Thoracic aorta (tissue), 2 donors: ENCODE measurements at regions not wholly inside any gene's neighbourhood (a gene's known extent, or its start where the extent isn't known, plus 50 kb on each side); places are given as distances from the start of the nearest gene placed in this dataset.

Experiments used
- ATAC-seq: fragments of 150-250 bp; one replicate; pipeline ENCODE4 v1.8.0; 2017; ENCODE audit warnings: low read depth; ENCODE audit not compliant: insufficient number of reproducible peaks, low FRiP score
- DNase-seq: peaks from one replicate; pipeline ENCODE4 v3.0.0-alpha.2; 2020; ENCODE audit warnings: low spot score
- H3K27ac ChIP-seq, 2 donors: fragments of 200-600 bp; sonication (generic); 1 replicate in 1 of 2; 2 replicates in 1 of 2; pipeline ENCODE4 v1.5.1; 2016; ENCODE audit warnings: mild to moderate bottlenecking in 2 of 2, moderate library complexity in 2 of 2
- H3K27me3 ChIP-seq: fragments of 200-600 bp; sonication (generic); replicated peaks from 2 replicates; pipeline ENCODE4 v1.6.0; 2016; ENCODE audit warnings: mild to moderate bottlenecking; ENCODE audit not compliant: insufficient read depth
- H3K36me3 ChIP-seq: fragments of 200-600 bp; sonication (generic); one replicate; pipeline ENCODE4 v1.5.1; 2016
- H3K4me1 ChIP-seq, 2 donors: fragments of 200-600 bp; sonication (generic); 1 replicate in 1 of 2; 2 replicates in 1 of 2; pipeline versions ENCODE4 v1.5.1 to v1.6.0; 2016; ENCODE audit warnings: low read depth in 2 of 2, mild to moderate bottlenecking in 1 of 2; ENCODE audit not compliant: control insufficient read depth in 1 of 2
- H3K4me3 ChIP-seq: fragments of 200-600 bp; sonication (generic); 2 replicates; pipeline ENCODE4 v1.5.1; 2016; ENCODE audit warnings: mild to moderate bottlenecking
- H3K9me3 ChIP-seq: fragments of 200-600 bp; sonication (generic); 2 replicates; pipeline ENCODE4 v1.5.1; 2016
- TF ChIP-seq, protein P1 (sequence below): fragments of 200-600 bp; sonication (generic); IDR thresholded peaks from one replicate; pipeline ENCODE4 v1.5.1; 2019; ENCODE audit warnings: antibody characterized with exemption

DNA sequence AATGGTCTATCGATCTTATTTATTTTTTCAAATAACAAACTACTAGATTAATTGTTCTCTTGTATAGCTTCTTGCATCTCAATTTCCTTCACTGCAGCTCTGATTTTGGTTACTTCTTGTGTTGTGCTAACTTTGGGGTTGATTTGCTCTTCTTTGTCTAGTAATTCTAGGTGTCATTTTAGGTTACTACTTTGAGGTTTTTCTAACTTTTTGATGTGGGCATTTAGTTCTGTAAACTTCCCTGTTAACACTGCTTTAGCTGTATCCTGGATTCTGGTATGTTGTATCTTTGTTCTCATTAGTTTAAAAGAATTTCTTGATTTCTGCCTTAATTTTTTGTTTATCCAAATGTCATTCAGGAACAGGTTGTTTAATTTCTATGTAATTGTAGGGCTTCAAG is 1188.0 kb downstream of the DNAJB9 start:
- Histone ChIP-seq H3K4me3 (no peak overlapping the region), H3K27me3 (no peaks in the 10 kb centered on the region), H3K27ac (no peak overlapping the region), H3K36me3 (no peaks in the 10 kb centered on the region), H3K9me3 (no peaks in the 10 kb centered on the region), H3K4me1 (no peaks in the 10 kb centered on the region)
- ATAC-seq (no peak), DNase-seq (no peak)
- TF ChIP-seq, protein P1, sequence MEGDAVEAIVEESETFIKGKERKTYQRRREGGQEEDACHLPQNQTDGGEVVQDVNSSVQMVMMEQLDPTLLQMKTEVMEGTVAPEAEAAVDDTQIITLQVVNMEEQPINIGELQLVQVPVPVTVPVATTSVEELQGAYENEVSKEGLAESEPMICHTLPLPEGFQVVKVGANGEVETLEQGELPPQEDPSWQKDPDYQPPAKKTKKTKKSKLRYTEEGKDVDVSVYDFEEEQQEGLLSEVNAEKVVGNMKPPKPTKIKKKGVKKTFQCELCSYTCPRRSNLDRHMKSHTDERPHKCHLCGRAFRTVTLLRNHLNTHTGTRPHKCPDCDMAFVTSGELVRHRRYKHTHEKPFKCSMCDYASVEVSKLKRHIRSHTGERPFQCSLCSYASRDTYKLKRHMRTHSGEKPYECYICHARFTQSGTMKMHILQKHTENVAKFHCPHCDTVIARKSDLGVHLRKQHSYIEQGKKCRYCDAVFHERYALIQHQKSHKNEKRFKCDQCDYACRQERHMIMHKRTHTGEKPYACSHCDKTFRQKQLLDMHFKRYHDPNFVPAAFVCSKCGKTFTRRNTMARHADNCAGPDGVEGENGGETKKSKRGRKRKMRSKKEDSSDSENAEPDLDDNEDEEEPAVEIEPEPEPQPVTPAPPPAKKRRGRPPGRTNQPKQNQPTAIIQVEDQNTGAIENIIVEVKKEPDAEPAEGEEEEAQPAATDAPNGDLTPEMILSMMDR: no peak

GRCh38 chr7:109763611-109764010 is 1193.9 kb downstream of the DNAJB9 start:
- Histone ChIP-seq H3K9me3 (no peaks in the 10 kb centered on the region), H3K4me1 (no peaks in the 10 kb centered on the region), H3K27ac (no peak overlapping the region), H3K4me3 (no peak overlapping the region), H3K27me3 (no peaks in the 10 kb centered on the region), H3K36me3 (no peaks in the 10 kb centered on the region)
- TF ChIP-seq, protein P1: no peak
- no peak for DNase-seq
- ATAC-seq: no peak

- ATAC-seq (no peak), DNase-seq (no peak)
- Histone ChIP-seq H3K27me3 (no peaks in the 10 kb centered on the region), H3K9me3 (no peaks in the 10 kb centered on the region), H3K4me1 (no peaks in the 10 kb centered on the region), H3K4me3 (no peak overlapping the region), H3K27ac (no peak overlapping the region), H3K36me3 (no peaks in the 10 kb centered on the region)
- TF ChIP-seq, protein P1: no peak
These were observed 1202.5 kb downstream of the DNAJB9 start for GRCh38 chr7:109772161-109772560.

GRCh38 chr7:109782806-109783205 is 1213.1 kb downstream of the DNAJB9 start:
- ATAC-seq (no peak), DNase-seq (no peak)
- no peaks in the 10 kb centered on the region for H3K27me3 ChIP-seq
- no peaks in the 10 kb centered on the region for H3K36me3 ChIP-seq
- H3K4me1 ChIP-seq: no peaks in the 10 kb centered on the region
- no peaks in the 10 kb centered on the region for H3K9me3 ChIP-seq
- H3K27ac ChIP-seq: no peak overlapping the region
- TF ChIP-seq, protein P1: no peak
- H3K4me3 ChIP-seq: no peak overlapping the region

GRCh38 chr7:109806548-109806947 is 1236.9 kb downstream of the DNAJB9 start:
- no peaks in the 10 kb centered on the region for H3K4me1 ChIP-seq
- no peaks in the 10 kb centered on the region for H3K36me3 ChIP-seq
- TF ChIP-seq, protein P1: no peak
- H3K27me3 ChIP-seq: no peaks in the 10 kb centered on the region
- ATAC-seq (no peak), DNase-seq (no peak)
- no peak overlapping the region for H3K27ac ChIP-seq
- no peak overlapping the region for H3K4me3 ChIP-seq
- no peaks in the 10 kb centered on the region for H3K9me3 ChIP-seq
